GM19468 (cell line): ENCODE measurements at regions not wholly inside any gene's neighbourhood (a gene's known extent, or its start where the extent isn't known, plus 50 kb on each side); places are given as distances from the start of the nearest gene placed in this dataset.
"Not testable (repeated sequence)": the region's sequence is repeated elsewhere in the genome, so short reads cannot be mapped to it uniquely, and the experiment has no call there.

ENCODE experiments used
- ATAC-seq: cut with Tn5 transposase; IDR thresholded peaks from one replicate; pipeline ENCODE4 v1.9.1; 2021; ENCODE audit warnings: mild to moderate bottlenecking, moderate library complexity, moderate number of reproducible peaks; ENCODE audit not compliant: unreplicated experiment; ENCODE audit errors: extremely low read depth

GRCh38 chr1:244288663-244289062, 163.0 kb downstream of the ADSS2 start:
- no peak for ATAC-seq

GRCh38 chr1:244289991-244290785, 161.5 kb downstream of the ADSS2 start:
- ATAC-seq, result no peak

- ATAC-seq, result no peak
Measured at GRCh38 chr1:244291236-244292201, 160.2 kb downstream of the ADSS2 start.

GRCh38 chr1:244294599-244295224, 157.0 kb downstream of the ADSS2 start:
- no peak for ATAC-seq

- no peak for ATAC-seq
Measured at GRCh38 chr1:244296003-244296402, 155.7 kb downstream of the ADSS2 start.

DNA sequence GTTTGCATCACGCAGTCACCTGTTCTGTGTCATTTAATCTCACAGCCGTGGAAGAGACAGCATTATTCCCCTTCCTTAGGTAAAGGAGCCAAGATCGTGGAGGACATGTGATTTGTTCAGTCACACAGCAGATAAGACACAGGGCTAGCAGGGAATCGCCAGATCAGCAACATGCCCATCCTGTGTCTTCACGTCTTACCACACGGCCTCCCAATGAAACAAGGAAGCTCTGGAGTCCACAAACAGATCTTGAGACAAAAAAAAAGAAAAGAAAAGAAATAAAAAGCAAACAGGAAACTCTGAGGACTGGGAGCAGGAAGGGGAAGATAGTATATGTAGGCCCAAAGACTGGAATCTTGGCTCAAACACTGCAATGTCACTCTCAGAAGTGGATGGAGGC, 155.3 kb downstream of the ADSS2 start:
- no peak for ATAC-seq

- ATAC-seq, result no peak
Measured at GRCh38 chr1:244297087-244297486, 154.6 kb downstream of the ADSS2 start.

DNA sequence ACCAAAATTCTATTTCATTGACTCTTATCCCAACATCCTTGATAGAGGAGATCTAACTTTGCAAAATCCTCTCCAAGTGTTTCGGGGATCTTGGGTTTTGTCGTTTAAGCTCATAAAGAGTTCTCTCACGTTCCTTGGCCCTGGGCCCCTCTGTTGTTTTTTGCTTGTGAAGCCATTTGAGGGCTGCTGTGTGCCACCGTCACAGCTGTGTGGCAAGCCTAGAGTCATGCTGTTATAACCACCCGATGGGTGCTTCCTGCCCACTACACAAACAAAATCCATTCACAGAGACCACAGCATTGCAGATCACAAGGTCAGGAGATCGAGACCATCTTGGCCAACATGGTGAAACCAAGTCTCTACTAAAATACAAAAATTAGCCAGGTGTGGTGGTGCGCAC, 154.1 kb downstream of the ADSS2 start:
- ATAC-seq, result no peak

DNA sequence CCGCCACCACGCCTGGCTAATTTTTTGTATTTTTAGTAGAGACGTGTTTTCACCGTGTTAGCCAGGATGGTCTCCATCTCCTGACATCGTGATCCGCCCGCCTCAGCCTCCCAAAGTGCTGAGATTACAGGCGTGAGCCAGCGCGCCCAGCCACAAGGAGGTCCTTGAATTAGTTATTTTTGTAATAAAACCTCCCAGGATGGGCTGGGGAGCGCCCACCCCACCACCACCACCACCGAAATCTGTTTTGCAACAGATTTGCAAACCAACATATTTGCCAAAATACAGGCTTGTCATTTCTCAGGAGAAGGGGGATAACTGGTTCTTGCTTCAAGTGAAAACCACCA, 151.7 kb downstream of the ADSS2 start:
- ATAC-seq, result not testable (repeated sequence)

- ATAC-seq, result no peak
Measured at GRCh38 chr1:244301595-244302130, 150.0 kb downstream of the ADSS2 start.

GRCh38 chr1:244302876-244303609, 148.7 kb downstream of the ADSS2 start:
- ATAC-seq, result no peak

DNA sequence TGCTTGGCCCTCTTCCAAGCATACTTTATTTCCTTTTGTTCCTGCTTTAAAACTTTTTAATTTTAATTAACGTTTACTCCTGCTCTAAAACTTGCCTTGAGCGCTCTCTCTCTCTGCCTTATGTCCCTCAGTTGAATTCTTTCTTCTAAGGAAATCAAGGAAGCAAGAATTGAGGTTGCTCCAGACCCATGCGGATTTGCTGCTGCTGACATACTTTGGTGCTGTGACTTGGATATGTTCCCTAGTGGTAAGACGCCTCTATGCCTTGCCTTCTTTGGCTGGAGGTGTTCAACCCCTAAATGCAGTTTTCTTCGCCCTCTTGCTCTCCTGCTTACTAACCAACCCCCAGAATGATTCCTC, 148.1 kb downstream of the ADSS2 start:
- ATAC-seq, result no peak

DNA sequence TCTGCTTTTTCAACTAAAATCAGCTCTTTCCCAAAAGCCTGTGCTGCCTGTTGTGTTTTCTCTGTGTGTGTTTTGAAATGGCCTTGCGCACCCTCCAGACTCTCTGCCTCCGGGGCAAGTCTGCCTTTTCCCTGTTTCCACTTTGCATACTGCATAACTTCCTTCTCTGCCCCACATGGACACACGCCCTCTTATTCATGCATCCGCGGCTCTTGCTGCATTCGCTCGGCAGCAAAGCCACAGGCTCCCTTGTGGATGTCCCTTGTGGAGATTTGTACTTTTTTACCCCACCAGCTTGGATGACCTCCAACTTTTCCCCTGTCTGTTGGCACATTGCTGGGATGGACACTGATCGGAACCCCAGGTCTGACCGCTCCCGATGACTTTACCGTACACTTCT, 147.6 kb downstream of the ADSS2 start:
- no peak for ATAC-seq

GRCh38 chr1:244304656-244305055, 147.1 kb downstream of the ADSS2 start:
- ATAC-seq, result no peak

DNA sequence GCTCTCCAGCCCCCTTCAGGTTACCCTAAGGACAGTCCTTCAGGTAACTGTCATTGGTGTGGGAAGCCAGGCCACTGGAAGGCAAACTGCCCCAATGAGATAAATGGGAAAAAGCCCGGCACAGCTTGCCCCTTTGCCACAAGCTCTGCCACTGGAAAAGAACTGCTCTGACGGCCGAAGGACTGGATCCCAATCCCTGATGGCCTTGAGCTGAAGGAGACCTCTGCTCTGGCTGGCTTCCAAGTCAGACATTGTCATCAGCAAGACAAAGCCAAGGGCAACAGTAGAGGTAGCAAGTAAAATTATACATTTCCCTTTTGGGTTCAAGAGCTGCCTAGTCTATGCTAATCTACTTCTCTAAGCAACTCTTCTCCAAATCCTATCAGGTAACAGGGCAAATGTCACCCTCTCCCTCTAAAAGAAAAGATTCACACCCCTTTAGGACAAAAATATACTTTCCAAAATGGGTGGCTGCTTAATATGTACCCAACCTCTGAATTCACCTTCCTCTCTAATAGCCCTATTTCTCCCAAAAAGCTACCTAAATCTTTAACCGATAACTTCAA, 145.8 kb downstream of the ADSS2 start:
- no peak for ATAC-seq

GRCh38 chr1:244306544-244306943, 145.2 kb downstream of the ADSS2 start:
- no peak for ATAC-seq

GRCh38 chr1:244309191-244309590, 142.5 kb downstream of the ADSS2 start:
- ATAC-seq, result not testable (repeated sequence)

- ATAC-seq, result no peak
Measured at GRCh38 chr1:244311784-244312532, 139.8 kb downstream of the ADSS2 start.

DNA sequence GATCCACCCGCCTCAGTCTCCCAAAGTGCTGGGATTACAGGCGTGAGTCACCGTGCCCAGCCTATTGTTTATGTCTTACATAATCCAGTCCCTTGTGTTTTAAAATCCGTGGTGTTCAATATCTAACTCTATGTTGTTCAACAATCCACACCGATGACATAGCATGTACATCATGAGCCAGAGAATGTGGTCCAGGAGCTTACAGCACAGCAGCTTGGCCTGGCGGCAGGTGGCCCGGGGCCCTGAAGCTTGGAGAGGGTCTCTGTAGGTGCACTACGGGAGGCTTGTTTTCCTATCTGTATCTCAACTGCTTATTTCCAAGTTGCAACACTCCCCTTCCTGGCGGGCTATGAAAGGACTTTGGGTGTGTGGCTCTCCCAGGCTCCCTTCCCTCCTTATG, 138.4 kb downstream of the ADSS2 start:
- no peak for ATAC-seq
